G401 (cell line): ENCODE measurements at regions not wholly inside any gene's neighbourhood (a gene's known extent, or its start where the extent isn't known, plus 50 kb on each side); places are given as distances from the start of the nearest gene placed in this dataset.
"Not testable (repeated sequence)": the region's sequence is repeated elsewhere in the genome, so short reads cannot be mapped to it uniquely, and the experiment has no call there.

Experiments
- DNase-seq: peaks from one replicate; pipeline ENCODE4 v3.0.0-alpha.2; 2015; ENCODE audit warnings: low spot score
- in situ Hi-C: cut with HindIII; loops from 2 replicates; pipeline ENCODE4 v1.10.0; 2016; ENCODE audit warnings: low sequenced_read_pairs, mixed read lengths

DNA sequence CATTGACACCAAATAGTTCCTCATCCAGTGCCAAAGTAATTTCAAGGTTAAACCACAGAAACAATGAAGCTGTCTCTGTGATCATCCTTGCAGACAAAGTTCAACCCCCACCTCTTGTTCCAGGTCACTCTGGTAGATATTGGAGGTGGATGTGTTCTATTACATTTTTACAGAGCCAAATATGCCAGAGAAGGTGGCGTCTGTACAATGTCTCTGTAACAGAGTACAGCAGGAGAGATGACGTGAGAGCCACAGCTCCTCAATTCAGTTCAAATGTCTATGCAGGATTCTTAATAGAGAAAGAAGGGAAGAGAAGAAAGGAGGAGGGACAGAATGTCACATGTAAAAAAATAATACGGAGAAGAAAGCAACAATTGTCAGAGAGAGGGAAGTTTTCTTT, 268.3 kb upstream of the OR4E1 start:
- in situ Hi-C loops: no loop called here
- DNase-seq: no peak

DNA sequence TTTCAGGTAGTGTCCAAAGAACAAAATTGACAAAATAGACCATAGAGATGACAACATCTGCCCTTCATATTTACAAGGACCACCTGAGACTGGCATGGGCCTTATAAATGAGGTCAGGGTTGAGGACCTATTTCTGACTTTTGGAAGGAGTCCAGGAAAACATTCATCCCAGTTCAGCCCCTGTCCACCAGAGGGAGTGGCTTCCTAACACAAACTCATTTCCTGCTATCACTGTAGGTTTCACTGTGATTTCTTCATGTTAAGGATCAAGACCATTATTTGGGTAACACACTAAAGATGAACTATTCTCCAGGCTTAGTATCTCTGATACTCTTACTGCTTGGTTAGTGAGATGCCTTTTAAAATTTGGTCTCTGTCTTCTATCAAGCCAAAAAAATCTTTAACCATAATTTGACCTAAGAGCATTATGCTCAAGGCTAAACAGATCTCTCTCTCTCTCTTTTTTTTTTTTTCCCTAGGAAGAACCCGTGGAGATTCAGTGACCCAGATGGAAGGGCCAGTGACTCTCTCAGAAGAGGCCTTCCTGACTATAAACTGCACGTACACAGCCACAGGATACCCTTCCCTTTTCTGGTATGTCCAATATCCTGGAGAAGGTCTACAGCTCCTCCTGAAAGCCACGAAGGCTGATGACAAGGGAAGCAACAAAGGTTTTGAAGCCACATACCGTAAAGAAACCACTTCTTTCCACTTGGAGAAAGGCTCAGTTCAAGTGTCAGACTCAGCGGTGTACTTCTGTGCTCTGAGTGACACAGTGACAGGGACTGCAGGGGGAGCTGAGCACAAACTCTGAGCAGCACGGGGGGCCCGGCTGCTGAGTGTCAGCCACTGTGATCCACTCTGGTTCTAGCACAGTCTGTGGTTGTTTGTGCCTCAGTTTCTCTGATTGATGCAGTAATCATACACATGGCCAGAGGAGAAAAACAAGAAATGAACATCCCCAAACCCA, 267.6 kb upstream of the OR4E1 start:
- in situ Hi-C loops: no loop called here
- DNase-seq: peak; percentile 1

- in situ Hi-C loops: no loop called here
- DNase-seq: no peak
These were observed 266.2 kb upstream of the OR4E1 start for GRCh38 chr14:21939836-21940235.

DNA sequence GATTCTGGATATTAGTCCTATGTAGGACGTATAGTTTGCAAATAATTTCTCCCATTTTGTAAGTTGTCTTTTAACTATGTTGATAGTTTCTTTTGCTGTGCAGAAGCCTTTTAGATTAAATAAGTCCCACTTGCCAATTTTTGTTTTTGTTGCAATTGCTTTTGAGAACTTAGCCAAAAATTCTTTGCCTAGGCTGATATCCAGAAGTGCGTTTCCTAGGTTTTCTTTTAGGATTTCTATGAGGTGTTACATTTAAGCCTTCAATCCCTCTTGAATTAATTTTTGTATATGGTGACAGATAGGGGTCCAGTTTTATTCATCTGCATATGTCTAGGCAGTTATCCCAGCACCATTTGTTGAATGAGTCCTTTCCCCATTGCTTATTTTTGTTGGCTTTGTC, 264.4 kb upstream of the OR4E1 start:
- in situ Hi-C loops: no loop called here
- DNase-seq: no peak

GRCh38 chr14:21933681-21934080, 260.1 kb upstream of the OR4E1 start:
- in situ Hi-C loops: no loop called here
- no peak for DNase-seq

DNA sequence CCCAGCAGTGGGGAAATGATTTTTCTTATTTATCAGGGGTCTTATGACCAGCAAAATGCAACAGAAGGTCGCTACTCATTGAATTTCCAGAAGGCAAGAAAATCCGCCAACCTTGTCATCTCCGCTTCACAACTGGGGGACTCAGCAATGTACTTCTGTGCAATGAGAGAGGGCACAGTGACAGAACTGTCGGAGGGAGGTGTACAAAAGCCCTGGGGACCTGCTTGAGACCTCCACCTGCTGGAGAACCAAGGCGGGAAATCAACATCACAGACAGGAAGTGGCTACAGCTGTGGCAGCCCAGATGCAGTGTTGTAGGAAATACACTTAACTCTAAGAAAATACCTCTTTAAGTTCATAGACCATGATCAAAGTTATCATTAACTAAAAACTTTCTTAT, 250.9 kb upstream of the OR4E1 start:
- no peak for DNase-seq
- in situ Hi-C loops: no loop called here

DNA sequence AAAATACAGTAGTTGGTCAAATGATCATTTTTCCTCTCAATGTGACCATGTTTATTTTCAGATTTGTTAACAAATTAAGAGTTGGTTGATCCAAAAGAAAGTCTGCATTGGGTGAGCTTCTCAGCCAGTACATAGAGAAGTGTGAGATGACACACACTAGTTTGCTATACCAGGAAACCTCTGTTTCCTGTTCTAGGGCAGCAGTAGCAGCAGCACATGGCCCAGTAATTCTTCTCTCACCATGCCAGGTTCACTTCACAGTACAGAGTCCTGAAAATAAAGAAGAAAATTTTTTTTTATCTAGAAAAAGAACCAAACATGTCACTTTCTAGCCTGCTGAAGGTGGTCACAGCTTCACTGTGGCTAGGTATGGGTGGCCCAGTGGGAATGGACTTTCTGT, 250.2 kb upstream of the OR4E1 start:
- in situ Hi-C loops: no loop called here

GRCh38 chr14:21921453-21921852, 247.8 kb upstream of the OR4E1 start:
- in situ Hi-C loops: no loop called here

More for the DNA sequence above, 250.2 kb upstream of the OR4E1 start:
- no peak for DNase-seq

GRCh38 chr14:21917699-21918436, 244.2 kb upstream of the OR4E1 start:
- DNase-seq: peak; percentile 35
- in situ Hi-C loops: no loop called here

More at GRCh38 chr14:21921453-21921852, 247.8 kb upstream of the OR4E1 start:
- no peak for DNase-seq

DNA sequence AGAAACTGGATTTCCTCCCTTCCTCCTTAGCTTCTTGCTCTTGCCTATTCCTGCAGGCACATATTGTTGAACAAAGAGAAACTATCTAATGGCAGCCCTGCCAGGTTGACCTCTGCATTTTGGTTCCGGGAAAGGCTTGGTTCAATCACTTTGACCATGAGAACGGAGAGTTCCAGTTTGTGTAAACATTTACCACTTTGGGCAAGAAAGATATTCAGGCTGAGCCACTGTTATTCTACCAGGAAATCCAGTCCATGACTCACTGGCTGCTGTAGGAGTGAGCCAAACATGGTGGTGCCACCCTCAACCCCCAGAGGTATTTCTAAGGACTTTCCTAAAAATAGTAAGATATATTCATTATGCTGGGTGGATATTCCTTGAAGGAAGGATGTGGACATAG, 242.2 kb upstream of the OR4E1 start:
- in situ Hi-C loops: no loop called here

GRCh38 chr14:21913759-21914158, 240.1 kb upstream of the OR4E1 start:
- peak; percentile 12 for DNase-seq
- in situ Hi-C loops: no loop called here

More for the DNA sequence above, 242.2 kb upstream of the OR4E1 start:
- DNase-seq: no peak

- no peak for DNase-seq
- in situ Hi-C loops: no loop called here
These were observed 238.7 kb upstream of the OR4E1 start for GRCh38 chr14:21912367-21912766.

DNA sequence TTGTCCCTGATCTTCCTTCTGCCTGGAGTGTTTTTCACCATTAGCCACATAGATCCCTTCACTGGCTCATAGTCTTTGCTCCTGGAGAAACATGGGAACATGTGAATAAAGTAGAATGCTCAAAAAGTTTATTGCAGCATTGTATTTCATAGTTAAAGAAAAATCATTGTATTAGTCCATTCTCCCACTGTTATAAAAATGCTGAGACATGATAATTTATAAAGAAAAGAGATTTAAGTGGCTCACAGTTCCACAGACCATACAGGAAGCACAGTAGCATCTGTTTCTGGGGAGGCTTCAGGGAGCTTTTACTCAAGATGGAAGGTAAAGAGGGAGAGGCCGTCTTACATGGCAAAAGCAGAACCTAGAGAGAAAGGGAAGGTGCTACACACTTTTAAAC, 238.3 kb upstream of the OR4E1 start:
- in situ Hi-C loops: no loop called here
- DNase-seq: no peak

- in situ Hi-C loops: no loop called here
- no peak for DNase-seq
These were observed 236.6 kb upstream of the OR4E1 start for GRCh38 chr14:21910260-21910659.

- no peak for DNase-seq
- in situ Hi-C loops: no loop called here
These were observed 229.1 kb upstream of the OR4E1 start for GRCh38 chr14:21902561-21903181.

DNA sequence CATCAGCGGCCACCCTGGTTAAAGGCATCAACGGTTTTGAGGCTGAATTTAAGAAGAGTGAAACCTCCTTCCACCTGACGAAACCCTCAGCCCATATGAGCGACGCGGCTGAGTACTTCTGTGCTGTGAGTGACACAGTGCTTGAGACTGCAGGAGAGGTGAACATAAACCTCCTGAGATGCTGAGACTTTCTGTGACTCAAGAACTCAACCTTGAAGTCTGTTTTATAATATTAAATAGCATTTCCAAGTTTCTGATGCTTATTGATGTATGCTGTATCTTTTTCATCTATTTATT, 221.2 kb upstream of the OR4E1 start:
- DNase-seq, in situ Hi-C loops: not testable (repeated sequence)

DNA sequence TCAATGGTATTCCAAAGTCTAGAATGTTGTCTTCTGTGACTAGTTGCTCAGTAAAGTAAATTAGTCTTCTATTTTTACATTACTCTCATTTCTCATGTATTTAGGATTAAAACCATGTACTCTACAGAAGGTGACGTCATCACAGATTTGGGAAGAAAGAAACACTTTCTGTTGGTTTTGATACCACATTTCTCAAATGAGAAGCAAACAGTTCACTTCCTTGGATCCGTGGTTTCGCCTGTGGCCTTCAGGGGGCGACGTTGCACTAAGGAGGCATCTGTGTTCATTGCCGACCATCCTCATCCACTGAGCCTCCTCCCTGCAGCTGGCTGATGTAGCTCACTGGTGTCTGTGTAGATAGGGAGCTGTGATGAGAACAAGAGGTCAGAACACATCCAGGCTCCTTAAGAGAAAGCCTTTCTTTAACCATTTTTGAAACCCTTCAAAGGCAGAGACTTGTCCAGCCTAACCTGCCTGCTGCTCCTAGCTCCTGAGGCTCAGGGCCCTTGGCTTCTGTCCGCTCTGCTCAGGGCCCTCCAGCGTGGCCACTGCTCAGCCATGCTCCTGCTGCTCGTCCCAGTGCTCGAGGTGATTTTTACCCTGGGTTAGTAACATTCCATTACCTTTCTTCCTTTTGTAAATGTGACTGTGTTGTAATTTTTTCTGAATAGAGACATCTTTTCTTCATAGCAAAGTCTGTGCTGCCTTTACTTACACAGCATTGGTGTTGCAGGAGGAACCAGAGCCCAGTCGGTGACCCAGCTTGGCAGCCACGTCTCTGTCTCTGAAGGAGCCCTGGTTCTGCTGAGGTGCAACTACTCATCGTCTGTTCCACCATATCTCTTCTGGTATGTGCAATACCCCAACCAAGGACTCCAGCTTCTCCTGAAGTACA, 220.6 kb upstream of the OR4E1 start:
- DNase-seq: no peak
- in situ Hi-C loops: no loop called here

DNA sequence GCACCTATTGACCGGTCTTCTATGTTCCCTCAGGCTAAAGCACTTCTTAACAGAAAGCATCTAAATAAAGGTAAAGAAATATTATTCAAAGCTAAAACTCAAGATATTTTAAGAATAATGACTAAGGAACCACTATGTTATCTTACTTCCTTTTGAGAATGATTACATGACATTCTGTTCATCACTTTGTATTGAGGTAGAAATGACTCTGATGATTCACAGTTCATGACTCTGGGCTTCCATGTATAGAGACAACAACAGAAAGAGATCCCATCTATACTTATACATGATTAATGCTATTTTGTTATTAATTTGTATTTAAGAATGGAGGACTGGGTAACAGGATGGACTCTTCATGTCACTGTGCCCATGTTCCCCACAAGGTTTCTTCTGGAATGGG, 218.3 kb upstream of the OR4E1 start:
- DNase-seq: no peak
- in situ Hi-C loops: no loop called here

DNA sequence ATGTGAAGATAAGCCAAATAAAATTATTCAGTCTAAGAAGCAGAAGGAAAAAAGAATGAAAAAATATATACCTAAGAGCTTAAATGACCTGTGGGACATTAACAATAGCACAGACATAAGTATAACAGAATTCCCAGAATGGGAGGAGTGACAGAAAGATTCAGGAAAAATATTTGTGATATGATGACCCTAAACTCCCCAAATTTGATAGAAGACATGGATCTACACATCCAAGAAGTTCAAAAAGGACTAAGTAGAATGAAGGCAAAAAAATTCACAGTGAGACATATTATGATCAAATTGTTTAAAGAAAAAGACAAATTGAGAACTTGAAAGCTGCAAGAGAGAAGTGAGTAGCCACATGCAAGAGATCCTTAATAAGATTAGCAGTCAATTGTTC, 211.4 kb upstream of the OR4E1 start:
- DNase-seq: no peak
- in situ Hi-C loops: no loop called here
